ENCODE measurements at regions not wholly inside any gene's neighbourhood (a gene's known extent, or its start where the extent isn't known, plus 50 kb on each side); places are given as distances from the start of the nearest gene placed in this dataset.
"Not testable (repeated sequence)": the region's sequence is repeated elsewhere in the genome, so short reads cannot be mapped to it uniquely, and the experiment has no call there.

- Histone ChIP-seq H3K4me3 (ENCODE audit: insufficient read length, low read depth) (no peak overlapping the region), H3K27me3 (ENCODE audit: insufficient read depth, insufficient read length) (no peaks in the 10 kb centered on the region), H3K9ac (ENCODE audit: insufficient read length, low read depth) (no peak overlapping the region), H3K36me3 (ENCODE audit: insufficient read depth, insufficient read length, low read length) (no peaks in the 10 kb centered on the region), H3K9me3 (ENCODE audit: insufficient read depth, low read length) (no peaks in the 10 kb centered on the region), H3K4me1 (ENCODE audit: insufficient read depth, insufficient read length) (no peaks in the 10 kb centered on the region)
- no peak for DNase-seq (ENCODE audit: low read depth, low spot score)
- TF ChIP-seq YY1 (IDR thresholded peaks at IDR 0.05; ENCODE audit: insufficient read depth, insufficient read length) (no peak), SUZ12 (IDR thresholded peaks at IDR 0.05; ENCODE audit: extremely low read depth, insufficient read depth, insufficient read length) (no peak), ZNF274 (IDR thresholded peaks at IDR 0.05; ENCODE audit: low read depth, low read length) (no peak)
These were observed 73.1 kb upstream of the SYNCRIP start for GRCh38 chr6:85715797-85716196.

- Histone ChIP-seq H3K9ac (ENCODE audit: insufficient read length, low read depth) (no peak overlapping the region), H3K36me3 (ENCODE audit: insufficient read depth, insufficient read length, low read length) (no peaks in the 10 kb centered on the region), H3K9me3 (ENCODE audit: insufficient read depth, low read length) (no peaks in the 10 kb centered on the region), H3K4me1 (ENCODE audit: insufficient read depth, insufficient read length) (no peaks in the 10 kb centered on the region), H3K27me3 (ENCODE audit: insufficient read depth, insufficient read length) (no peaks in the 10 kb centered on the region), H3K4me3 (ENCODE audit: insufficient read length, low read depth) (no peak overlapping the region)
- DNase-seq (ENCODE audit: low read depth, low spot score) = no peak
- no peak for TF ChIP-seq YY1 (IDR thresholded peaks at IDR 0.05; ENCODE audit: insufficient read depth, insufficient read length)
These were observed 72.3 kb upstream of the SYNCRIP start for GRCh38 chr6:85714893-85715530.

- H3K9ac ChIP-seq (ENCODE audit: insufficient read length, low read depth) = no peak overlapping the region
- no peak for DNase-seq (ENCODE audit: low read depth, low spot score)
- TF ChIP-seq ZNF274 (IDR thresholded peaks at IDR 0.05; ENCODE audit: low read depth, low read length) = no peak
- no peak for TF ChIP-seq SUZ12 (IDR thresholded peaks at IDR 0.05; ENCODE audit: extremely low read depth, insufficient read depth, insufficient read length)
- TF ChIP-seq YY1 (IDR thresholded peaks at IDR 0.05; ENCODE audit: insufficient read depth, insufficient read length) = no peak
- no peaks in the 10 kb centered on the region for H3K9me3 ChIP-seq (ENCODE audit: insufficient read depth, low read length)
- H3K36me3 ChIP-seq (ENCODE audit: insufficient read depth, insufficient read length, low read length) = no peaks in the 10 kb centered on the region
- no peaks in the 10 kb centered on the region for H3K27me3 ChIP-seq (ENCODE audit: insufficient read depth, insufficient read length)
- H3K4me1 ChIP-seq (ENCODE audit: insufficient read depth, insufficient read length) = no peaks in the 10 kb centered on the region
- no peak overlapping the region for H3K4me3 ChIP-seq (ENCODE audit: insufficient read length, low read depth)
These were observed 69.7 kb upstream of the SYNCRIP start for GRCh38 chr6:85712346-85712745.

- DNase-seq (ENCODE audit: low read depth, low spot score); H3K9ac ChIP-seq (ENCODE audit: insufficient read length, low read depth): not testable (repeated sequence)
These were observed 64.9 kb upstream of the SYNCRIP start for GRCh38 chr6:85707515-85708145.

GRCh38 chr6:85706272-85706671 is 63.6 kb upstream of the SYNCRIP start:
- TF ChIP-seq YY1 (IDR thresholded peaks at IDR 0.05; ENCODE audit: insufficient read depth, insufficient read length) (no peak), ZNF274 (IDR thresholded peaks at IDR 0.05; ENCODE audit: low read depth, low read length) (no peak), SUZ12 (IDR thresholded peaks at IDR 0.05; ENCODE audit: extremely low read depth, insufficient read depth, insufficient read length) (no peak)

More at GRCh38 chr6:85707515-85708145, 64.9 kb upstream of the SYNCRIP start:
- not testable (repeated sequence) for H3K4me3 ChIP-seq (ENCODE audit: insufficient read length, low read depth); H3K9me3 ChIP-seq (ENCODE audit: insufficient read depth, low read length); H3K36me3 ChIP-seq (ENCODE audit: insufficient read depth, insufficient read length, low read length); H3K4me1 ChIP-seq (ENCODE audit: insufficient read depth, insufficient read length); H3K27me3 ChIP-seq (ENCODE audit: insufficient read depth, insufficient read length)

GRCh38 chr6:85705220-85705619 is 62.5 kb upstream of the SYNCRIP start:
- TF ChIP-seq SUZ12 (IDR thresholded peaks at IDR 0.05; ENCODE audit: extremely low read depth, insufficient read depth, insufficient read length) (no peak), ZNF274 (IDR thresholded peaks at IDR 0.05; ENCODE audit: low read depth, low read length) (no peak), YY1 (IDR thresholded peaks at IDR 0.05; ENCODE audit: insufficient read depth, insufficient read length) (no peak)
- Histone ChIP-seq H3K36me3 (ENCODE audit: insufficient read depth, insufficient read length, low read length) (no peaks in the 10 kb centered on the region), H3K4me3 (ENCODE audit: insufficient read length, low read depth) (no peak overlapping the region), H3K9ac (ENCODE audit: insufficient read length, low read depth) (no peak overlapping the region), H3K4me1 (ENCODE audit: insufficient read depth, insufficient read length) (no peaks in the 10 kb centered on the region), H3K27me3 (ENCODE audit: insufficient read depth, insufficient read length) (no peaks in the 10 kb centered on the region), H3K9me3 (ENCODE audit: insufficient read depth, low read length) (no peaks in the 10 kb centered on the region; the same call in 1 of the 2 replicates)
- DNase-seq (ENCODE audit: low read depth, low spot score) = no peak

More at GRCh38 chr6:85706272-85706671, 63.6 kb upstream of the SYNCRIP start:
- Histone ChIP-seq H3K36me3 (ENCODE audit: insufficient read depth, insufficient read length, low read length) (no peaks in the 10 kb centered on the region), H3K4me3 (ENCODE audit: insufficient read length, low read depth) (no peak overlapping the region), H3K4me1 (ENCODE audit: insufficient read depth, insufficient read length) (no peaks in the 10 kb centered on the region), H3K9me3 (ENCODE audit: insufficient read depth, low read length) (no peaks in the 10 kb centered on the region; the same call in 1 of the 2 replicates), H3K9ac (ENCODE audit: insufficient read length, low read depth) (no peak overlapping the region), H3K27me3 (ENCODE audit: insufficient read depth, insufficient read length) (no peaks in the 10 kb centered on the region)
- DNase-seq (ENCODE audit: low read depth, low spot score) = no peak

- Histone ChIP-seq H3K4me1 (ENCODE audit: insufficient read depth, insufficient read length) (no peaks in the 10 kb centered on the region), H3K27me3 (ENCODE audit: insufficient read depth, insufficient read length) (no peaks in the 10 kb centered on the region), H3K36me3 (ENCODE audit: insufficient read depth, insufficient read length, low read length) (no peaks in the 10 kb centered on the region), H3K9ac (ENCODE audit: insufficient read length, low read depth) (no peak overlapping the region), H3K9me3 (ENCODE audit: insufficient read depth, low read length) (no peaks in the 10 kb centered on the region; the same call in 1 of the 2 replicates), H3K4me3 (ENCODE audit: insufficient read length, low read depth) (no peak overlapping the region)
- TF ChIP-seq SUZ12 (IDR thresholded peaks at IDR 0.05; ENCODE audit: extremely low read depth, insufficient read depth, insufficient read length) = no peak
- TF ChIP-seq ZNF274 (IDR thresholded peaks at IDR 0.05; ENCODE audit: low read depth, low read length) = no peak
- no peak for TF ChIP-seq YY1 (IDR thresholded peaks at IDR 0.05; ENCODE audit: insufficient read depth, insufficient read length)
- DNase-seq (ENCODE audit: low read depth, low spot score) = no peak
These were observed 60.7 kb upstream of the SYNCRIP start for GRCh38 chr6:85703406-85703805.

All from NT2/D1 (cell line).